Right lobe of liver (tissue), 4 donors: ENCODE measurements at regions not wholly inside any gene's neighbourhood (a gene's known extent, or its start where the extent isn't known, plus 50 kb on each side); places are given as distances from the start of the nearest gene placed in this dataset.

ENCODE experiments used
- CTCF ChIP-seq, 4 donors: fragments of 200-600 bp in 3 of 4; fragments of 450-650 bp in 1 of 4; IDR thresholded peaks; one replicate each; pipeline versions ENCODE4 v1.5.1 to v1.8.0; 2016 to 2022; ENCODE audit warnings: antibody characterized with exemption in 4 of 4, mild to moderate bottlenecking in 2 of 4
- POLR2A ChIP-seq: fragments of 450-650 bp; IDR thresholded peaks from one replicate; pipeline ENCODE4 v1.6.1; 2017; ENCODE audit warnings: antibody characterized with exemption, mild to moderate bottlenecking
- donor health status: DM: no; HTN: no; CAD: no.
- donor health status: DM: no; HTN: no; CAD: no.
- donor health status: DM: no; HTN: yes; CAD: no.

- no peak for TF ChIP-seq POLR2A
- TF ChIP-seq CTCF (IDR thresholded peaks at IDR 0.05) = no peak
These were observed 124.7 kb upstream of the PMEPA1 start for GRCh38 chr20:57834306-57835073.
